Keratinocyte (primary cell): ENCODE measurements at regions not wholly inside any gene's neighbourhood (a gene's known extent, or its start where the extent isn't known, plus 50 kb on each side); places are given as distances from the start of the nearest gene placed in this dataset.

Experiments
- CTCF ChIP-seq, 3 experiments: IDR thresholded peaks in 1 of 3; conservative IDR thresholded peaks in 1 of 3; optimal IDR thresholded peaks in 1 of 3; 2 replicates in 2 of 3; 3 replicates in 1 of 3; pipeline versions ENCODE3 to v1.5.1; 2011; ENCODE audit warnings: low read length in 3 of 3, mild to moderate bottlenecking in 3 of 3, moderate library complexity in 2 of 3, control low read depth in 1 of 3, inconsistent platforms in 1 of 3; ENCODE audit not compliant: insufficient read depth in 2 of 3; ENCODE audit errors: extremely low read depth in 1 of 3
- EZH2 ChIP-seq: IDR thresholded peaks from one replicate; pipeline ENCODE4 v1.6.1; 2012; ENCODE audit warnings: inconsistent platforms, mild to moderate bottlenecking, low read length, moderate library complexity

GRCh38 chr7:46397591-46397990, 476.5 kb upstream of the IGFBP3 start:
- TF ChIP-seq EZH2 (no peak), CTCF (optimal IDR thresholded peaks at IDR 0.05 in 1 of 3, IDR thresholded peaks at IDR 0.05 in 1 of 3, conservative IDR thresholded peaks at IDR 0.05 in 1 of 3; ENCODE audit: extremely low read depth in 1 of 3, insufficient read depth in 2 of 3, low read length in 3 of 3) (no peak)
